ENCODE measurements at regions not wholly inside any gene's neighbourhood (a gene's known extent, or its start where the extent isn't known, plus 50 kb on each side); places are given as distances from the start of the nearest gene placed in this dataset.
"Not testable (repeated sequence)": the region's sequence is repeated elsewhere in the genome, so short reads cannot be mapped to it uniquely, and the experiment has no call there.

GRCh38 chr7:106369816-106370215, 85.0 kb upstream of the NAMPT start:
- no peaks in the 10 kb centered on the region for H3K27me3 Mint-ChIP-seq (ENCODE audit: low read depth)
- no peak overlapping the region for H3K4me3 Mint-ChIP-seq
- DNase-seq: no peak
- H3K36me3 Mint-ChIP-seq (ENCODE audit: insufficient read depth): no peaks in the 10 kb centered on the region
- H3K4me1 Mint-ChIP-seq (ENCODE audit: low read depth): peaks cover 37% of the 10 kb centered on the region
- H3K9me3 Mint-ChIP-seq: no peaks in the 10 kb centered on the region
- ATAC-seq: no peak

DNA sequence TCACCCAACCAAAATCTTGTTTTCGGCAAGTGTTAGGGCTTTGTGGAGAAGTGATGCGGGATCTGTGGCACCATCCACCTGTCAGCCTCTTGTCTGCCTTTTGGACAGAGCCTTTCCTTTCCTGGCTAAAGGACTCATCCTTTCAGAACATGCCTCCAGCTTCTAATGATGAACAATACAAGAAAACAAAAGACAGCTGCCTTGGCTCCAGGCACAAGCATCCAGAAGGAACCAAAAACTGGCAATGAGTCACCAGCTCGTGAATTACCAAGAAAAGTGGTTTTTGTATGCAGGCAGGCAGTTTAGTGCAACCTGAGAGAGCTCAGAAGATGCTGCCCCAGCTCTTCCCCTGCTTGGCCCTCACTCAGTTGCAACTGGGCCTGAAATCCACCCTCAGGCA, 84.6 kb upstream of the NAMPT start:
- Mint-ChIP-seq H3K4me1 (ENCODE audit: low read depth) (peaks cover 39% of the 10 kb centered on the region), H3K36me3 (ENCODE audit: insufficient read depth) (no peaks in the 10 kb centered on the region), H3K27me3 (ENCODE audit: low read depth) (no peaks in the 10 kb centered on the region), H3K9me3 (no peaks in the 10 kb centered on the region), H3K4me3 (no peak overlapping the region)
- no peak for DNase-seq
- ATAC-seq: no peak

DNA sequence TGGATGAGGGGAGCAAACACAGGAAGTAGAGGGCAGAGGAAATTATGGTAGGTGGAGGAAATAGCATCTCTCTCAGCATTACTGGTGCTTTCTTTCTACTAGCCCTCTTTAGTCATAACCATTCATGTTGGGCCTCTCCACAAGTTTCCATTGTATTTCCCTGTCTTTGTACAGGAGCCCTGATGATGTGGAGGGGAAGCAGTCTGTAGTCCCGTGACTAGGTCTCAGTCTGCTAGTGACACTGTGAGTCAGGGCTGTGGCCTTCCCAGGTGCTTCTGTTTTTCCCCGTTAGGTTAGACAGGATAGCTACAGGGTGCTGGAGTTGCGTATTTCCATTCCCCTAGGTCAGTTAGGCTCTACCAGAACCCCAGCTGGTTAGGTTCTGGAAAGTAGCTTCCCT, 82.9 kb upstream of the NAMPT start:
- no peak for DNase-seq
- Mint-ChIP-seq H3K4me3 (no peak overlapping the region), H3K27me3 (ENCODE audit: low read depth) (no peaks in the 10 kb centered on the region), H3K4me1 (ENCODE audit: low read depth) (peaks cover 39% of the 10 kb centered on the region), H3K9me3 (no peaks in the 10 kb centered on the region), H3K36me3 (ENCODE audit: insufficient read depth) (no peaks in the 10 kb centered on the region)
- ATAC-seq: peak; percentile 65 to 76

GRCh38 chr7:106367018-106367420, 82.2 kb upstream of the NAMPT start:
- ATAC-seq: no peak
- H3K4me3 Mint-ChIP-seq: no peak overlapping the region
- H3K36me3 Mint-ChIP-seq (ENCODE audit: insufficient read depth): no peaks in the 10 kb centered on the region
- H3K4me1 Mint-ChIP-seq (ENCODE audit: low read depth): peaks cover 39% of the 10 kb centered on the region
- H3K27me3 Mint-ChIP-seq (ENCODE audit: low read depth): no peaks in the 10 kb centered on the region
- DNase-seq: no peak
- H3K9me3 Mint-ChIP-seq: no peaks in the 10 kb centered on the region

GRCh38 chr7:106365252-106366005, 80.6 kb upstream of the NAMPT start:
- no peak overlapping the region for H3K4me3 Mint-ChIP-seq
- H3K27me3 Mint-ChIP-seq (ENCODE audit: low read depth): peaks cover 7% of the 10 kb centered on the region
- peak; percentile 77 to 86 for ATAC-seq
- no peaks in the 10 kb centered on the region for H3K9me3 Mint-ChIP-seq
- peaks cover 39% of the 10 kb centered on the region for H3K4me1 Mint-ChIP-seq (ENCODE audit: low read depth)
- no peak for DNase-seq
- no peaks in the 10 kb centered on the region for H3K36me3 Mint-ChIP-seq (ENCODE audit: insufficient read depth)

DNA sequence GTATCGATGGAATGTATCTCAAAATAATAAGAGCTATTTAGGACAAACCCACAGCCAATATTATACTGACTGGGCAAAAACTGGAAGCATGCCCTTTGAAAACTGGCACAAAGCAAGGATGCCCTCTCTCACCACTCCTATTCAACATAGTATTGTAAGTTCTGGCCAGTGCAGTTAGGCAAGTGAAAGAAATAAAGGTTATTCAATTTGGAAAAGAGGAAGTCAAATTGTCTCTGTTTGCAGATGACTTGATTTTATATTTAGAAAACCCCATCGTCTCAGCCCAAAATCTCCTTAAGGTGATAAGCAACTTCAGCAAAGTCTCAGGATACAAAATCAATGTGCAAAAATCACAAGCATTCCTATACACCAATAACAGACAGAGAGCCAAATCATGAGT, 77.7 kb upstream of the NAMPT start:
- DNase-seq; H3K27me3 Mint-ChIP-seq (ENCODE audit: low read depth); H3K4me3 Mint-ChIP-seq; ATAC-seq; H3K9me3 Mint-ChIP-seq; H3K36me3 Mint-ChIP-seq (ENCODE audit: insufficient read depth): not testable (repeated sequence)
- peaks cover 27% of the 10 kb centered on the region for H3K4me1 Mint-ChIP-seq (ENCODE audit: low read depth)

- DNase-seq: no peak
- Mint-ChIP-seq H3K4me3 (no peak overlapping the region), H3K4me1 (ENCODE audit: low read depth) (peaks cover 4% of the 10 kb centered on the region), H3K36me3 (ENCODE audit: insufficient read depth) (no peaks in the 10 kb centered on the region), H3K9me3 (peaks cover 7% of the 10 kb centered on the region), H3K27me3 (ENCODE audit: low read depth) (peaks cover 10% of the 10 kb centered on the region)
- no peak for ATAC-seq
Observed at GRCh38 chr7:106358103-106358663, 73.4 kb upstream of the NAMPT start.

DNA sequence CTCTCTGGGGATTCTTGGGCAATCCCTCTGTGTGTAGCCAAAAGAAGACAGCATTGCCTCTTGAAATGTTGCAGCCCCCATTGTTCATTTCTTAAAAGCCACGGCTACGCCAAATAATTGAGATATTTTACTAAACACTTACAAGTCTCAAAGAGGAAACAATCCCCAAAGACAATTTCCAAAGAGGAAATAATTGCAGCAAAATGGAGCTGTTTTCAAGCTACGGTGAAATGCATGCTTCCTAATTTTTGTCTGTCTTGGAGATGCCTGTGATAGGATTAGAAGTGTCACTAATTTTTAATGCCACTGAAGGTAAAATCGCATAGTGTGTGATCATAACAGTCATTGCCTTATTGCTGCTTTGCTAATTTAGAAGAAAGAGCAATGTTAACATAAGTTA, 72.9 kb upstream of the NAMPT start:
- Mint-ChIP-seq H3K4me1 (ENCODE audit: low read depth) (peaks cover 4% of the 10 kb centered on the region), H3K36me3 (ENCODE audit: insufficient read depth) (no peaks in the 10 kb centered on the region), H3K4me3 (no peak overlapping the region), H3K9me3 (peaks cover 7% of the 10 kb centered on the region), H3K27me3 (ENCODE audit: low read depth) (peaks cover 10% of the 10 kb centered on the region)
- ATAC-seq: no peak
- DNase-seq: no peak

DNA sequence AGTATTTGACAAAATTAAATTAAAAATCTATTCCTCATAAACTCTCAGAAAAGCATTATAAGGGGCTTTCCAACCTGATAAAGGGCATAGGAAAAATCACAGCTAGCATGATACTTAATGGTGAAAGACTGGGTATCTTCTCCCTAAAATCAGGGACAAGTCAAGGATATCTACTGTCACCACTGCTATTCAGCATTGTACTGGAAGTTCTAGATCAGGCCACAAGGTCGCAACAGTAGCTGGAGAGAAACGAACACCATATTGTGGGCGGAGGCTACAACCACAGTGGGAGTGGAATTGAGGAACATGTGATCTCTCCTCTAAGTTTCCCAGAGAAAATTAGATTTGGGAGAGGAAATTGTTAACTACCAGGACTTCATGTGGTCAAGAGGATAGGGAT, 70.0 kb upstream of the NAMPT start:
- H3K4me3 Mint-ChIP-seq: no peak overlapping the region
- peaks cover 11% of the 10 kb centered on the region for H3K9me3 Mint-ChIP-seq
- H3K36me3 Mint-ChIP-seq (ENCODE audit: insufficient read depth): no peaks in the 10 kb centered on the region
- ATAC-seq (no peak), DNase-seq (no peak)
- peaks cover 4% of the 10 kb centered on the region for H3K4me1 Mint-ChIP-seq (ENCODE audit: low read depth)
- peaks cover 3% of the 10 kb centered on the region for H3K27me3 Mint-ChIP-seq (ENCODE audit: low read depth)

- Mint-ChIP-seq H3K4me3 (no peak overlapping the region), H3K27me3 (ENCODE audit: low read depth) (peaks cover 3% of the 10 kb centered on the region), H3K36me3 (ENCODE audit: insufficient read depth) (no peaks in the 10 kb centered on the region), H3K4me1 (ENCODE audit: low read depth) (peaks cover 5% of the 10 kb centered on the region), H3K9me3 (peaks cover 14% of the 10 kb centered on the region)
- no peak for DNase-seq
- ATAC-seq: no peak
Observed at GRCh38 chr7:106353944-106354343, 69.2 kb upstream of the NAMPT start.

- no peak for ATAC-seq
- Mint-ChIP-seq H3K36me3 (ENCODE audit: insufficient read depth) (peaks cover 8% of the 10 kb centered on the region), H3K4me1 (ENCODE audit: low read depth) (peaks cover 53% of the 10 kb centered on the region), H3K4me3 (no peak overlapping the region), H3K9me3 (peaks cover 39% of the 10 kb centered on the region), H3K27me3 (ENCODE audit: low read depth) (no peaks in the 10 kb centered on the region)
- DNase-seq: no peak
Observed at GRCh38 chr7:106348231-106348630, 63.4 kb upstream of the NAMPT start.

GRCh38 chr7:106347229-106347833, 62.5 kb upstream of the NAMPT start:
- Mint-ChIP-seq H3K9me3 (peaks cover 41% of the 10 kb centered on the region), H3K36me3 (ENCODE audit: insufficient read depth) (peaks cover 8% of the 10 kb centered on the region), H3K4me3 (peak overlapping the region; percentile 53), H3K4me1 (ENCODE audit: low read depth) (peaks cover 55% of the 10 kb centered on the region), H3K27me3 (ENCODE audit: low read depth) (no peaks in the 10 kb centered on the region)
- DNase-seq (no peak), ATAC-seq (no peak)

DNA sequence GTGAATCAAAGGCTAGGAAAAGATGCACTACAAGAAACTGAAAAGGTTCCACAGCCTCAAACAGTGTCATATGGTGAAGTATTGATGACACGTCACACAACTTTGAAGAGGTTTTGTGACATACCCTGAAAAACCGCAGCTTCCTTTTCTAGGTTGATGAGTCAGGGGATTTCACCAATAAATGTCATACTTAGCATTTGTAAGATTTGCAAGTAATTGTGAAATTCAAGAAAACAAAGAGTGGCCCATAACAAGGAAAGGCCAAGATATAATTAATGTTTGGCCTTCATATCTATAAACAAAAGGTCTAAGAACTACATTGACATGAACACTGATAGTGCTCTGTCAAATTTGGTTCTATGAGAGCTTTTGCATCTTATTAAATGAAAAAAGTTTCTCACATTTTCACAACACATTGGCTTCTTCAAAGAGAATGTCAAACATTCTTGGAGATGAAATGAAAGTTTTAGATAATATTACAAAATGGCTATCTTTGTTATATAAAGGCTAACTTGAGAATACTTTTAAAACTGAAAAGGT, 62.0 kb upstream of the NAMPT start:
- H3K4me3 Mint-ChIP-seq: peak overlapping the region; percentile 75
- no peaks in the 10 kb centered on the region for H3K27me3 Mint-ChIP-seq (ENCODE audit: low read depth)
- H3K36me3 Mint-ChIP-seq (ENCODE audit: insufficient read depth): peaks cover 13% of the 10 kb centered on the region
- peak; percentile 72 to 81 for ATAC-seq
- no peak for DNase-seq
- peaks cover 57% of the 10 kb centered on the region for H3K4me1 Mint-ChIP-seq (ENCODE audit: low read depth)
- H3K9me3 Mint-ChIP-seq: peaks cover 47% of the 10 kb centered on the region

DNA sequence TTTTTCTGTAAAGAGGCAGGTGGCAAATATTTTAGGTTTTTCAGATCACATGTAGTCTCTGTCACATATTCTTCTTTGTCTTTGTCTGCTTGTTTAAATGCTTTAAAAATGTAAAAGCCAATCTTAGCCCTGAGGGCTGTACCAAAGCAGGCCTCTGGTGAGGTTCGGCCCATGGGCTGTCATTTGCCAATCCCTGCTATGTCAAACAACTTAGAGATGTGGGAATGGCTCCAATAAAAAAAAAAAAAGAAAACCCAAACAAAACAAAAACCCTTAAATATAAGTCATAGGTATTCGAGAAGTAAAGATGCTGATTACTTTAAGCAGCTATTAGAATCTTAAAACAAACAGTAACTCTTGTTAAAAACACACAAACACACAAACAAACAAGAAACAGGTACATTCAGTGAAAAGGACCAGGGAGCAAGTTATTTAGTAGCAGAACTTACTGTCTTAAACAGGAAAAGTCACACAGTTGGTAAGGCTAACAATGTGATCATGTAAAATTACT, 61.4 kb upstream of the NAMPT start:
- Mint-ChIP-seq H3K36me3 (ENCODE audit: insufficient read depth) (peaks cover 15% of the 10 kb centered on the region), H3K4me3 (peak overlapping the region; percentile 75), H3K4me1 (ENCODE audit: low read depth) (peaks cover 57% of the 10 kb centered on the region), H3K9me3 (peaks cover 50% of the 10 kb centered on the region), H3K27me3 (ENCODE audit: low read depth) (no peaks in the 10 kb centered on the region)
- no peak for ATAC-seq
- no peak for DNase-seq
